ENCODE measurements at regions not wholly inside any gene's neighbourhood (a gene's known extent, or its start where the extent isn't known, plus 50 kb on each side); places are given as distances from the start of the nearest gene placed in this dataset.
A peak's percentile ranks its signal among the peaks of the same experiment; 100 is the strongest.

GRCh38 chr6:163806755-163807499 is 392.4 kb downstream of the QKI start:
- CTCF ChIA-PET = no interaction called here
- Histone ChIP-seq H3K27me3 (ENCODE audit: control insufficient read depth, insufficient read depth, low read length) (no peaks in the 10 kb centered on the region), H3K27ac (ENCODE audit: insufficient read depth, low read length) (no peak overlapping the region), H3K4me2 (ENCODE audit: low read depth, low read length) (no peak overlapping the region), H4K5ac (ENCODE audit: low read depth, low read length) (no peak overlapping the region), H3K4me3 (ENCODE audit: insufficient read depth, low read depth, low read length) (no peak overlapping the region), H4K8ac (ENCODE audit: low read depth in 2 of 2, low read length in 2 of 2) (no peak overlapping the region), H2AK5ac (ENCODE audit: low read depth, low read length) (no peak overlapping the region), H3K79me1 (ENCODE audit: low read depth in 1 of 2, low read length in 2 of 2) (no peaks in the 10 kb centered on the region), H4K91ac (ENCODE audit: insufficient read depth, low read depth, low read length) (no peak overlapping the region), H3K9ac (ENCODE audit: low read depth, low read length) (no peak overlapping the region), H3K18ac (ENCODE audit: low read depth, low read length) (no peak overlapping the region), H2BK15ac (ENCODE audit: low read depth, low read length) (no peak overlapping the region), H3K56ac (ENCODE audit: extremely low read depth, insufficient read depth, low read length) (no peak overlapping the region), H3K9me3 (ENCODE audit: control insufficient read depth, insufficient read depth, low read length) (no peaks in the 10 kb centered on the region), H2AFZ (replicated peaks; ENCODE audit: low read length, poor library complexity) (peak overlapping the region; percentile 35), H2BK5ac (ENCODE audit: low read depth, low read length, poor library complexity, severe bottlenecking) (no peak overlapping the region), H3K4me1 (ENCODE audit: control insufficient read depth, insufficient read depth, low read length) (no peaks in the 10 kb centered on the region), H2AK9ac (replicated peaks; ENCODE audit: low read depth, low read length, poor library complexity) (no peak overlapping the region), H3K4ac (ENCODE audit: low read depth, low read length) (no peak overlapping the region), H3K14ac (replicated peaks; ENCODE audit: low read depth, low read length) (no peak overlapping the region), H2BK20ac (ENCODE audit: low read depth, low read length) (no peak overlapping the region), H3K36me3 (ENCODE audit: control insufficient read depth, insufficient read depth, low read length) (no peaks in the 10 kb centered on the region), H2BK120ac (ENCODE audit: low read depth, low read length) (no peak overlapping the region), H3K9me1 (ENCODE audit: insufficient read depth, low read length) (no peaks in the 10 kb centered on the region), H3K23ac (ENCODE audit: low read depth, low read length) (no peak overlapping the region), H4K20me1 (ENCODE audit: insufficient read depth, low read length) (no peaks in the 10 kb centered on the region)
- dilution Hi-C loops (cut with HindIII; ENCODE audit: low sequenced_read_pairs, unreplicated experiment) (no loop called here), in situ Hi-C loops (cut with MboI; ENCODE audit: low sequenced_read_pairs) (no loop called here), intact Hi-C loops (cut with micrococcal nuclease) (no loop called here)
- POLR2A ChIA-PET (ENCODE audit: unreplicated experiment) = no interaction called here
- 84% methylated on average over 5 of the region's 13 CpGs; no CpG with 5 or more reads in 1 of the 2 experiments for WGBS, 2 experiments (ENCODE audit: extremely low coverage in 2 of 2, insufficient read length in 1 of 2)
- DNase-seq (peak; percentile 25), ATAC-seq (ENCODE audit: low read depth) (no peak)
- BruUV-seq (replicated peaks) = no TSS peak
- TF ChIP-seq MAFK (IDR thresholded peaks at IDR 0.05; ENCODE audit: low read depth, low read length) (no peak), RCOR1 (IDR thresholded peaks at IDR 0.05; ENCODE audit: insufficient replicate concordance, low read length) (no peak), CEBPB (IDR thresholded peaks at IDR 0.05; ENCODE audit: low read depth, low read length) (no peak), ELK1 (IDR thresholded peaks at IDR 0.05; ENCODE audit: borderline replicate concordance, low read depth, low read length) (no peak), RFX5 (IDR thresholded peaks at IDR 0.05; ENCODE audit: low read depth, low read length) (no peak), CHD1 (IDR thresholded peaks at IDR 0.05; ENCODE audit: low read depth, low read length) (no peak), SMC3 (IDR thresholded peaks at IDR 0.05; ENCODE audit: low read depth, low read length) (no peak), BHLHE40 (IDR thresholded peaks at IDR 0.05; ENCODE audit: low read depth, low read length) (no peak), CTCF (conservative IDR thresholded peaks at IDR 0.05; ENCODE audit: low read depth, low read length) (no peak), RAD21 (IDR thresholded peaks at IDR 0.05; ENCODE audit: low read length) (no peak), FOS (IDR thresholded peaks at IDR 0.05; ENCODE audit: low read depth, low read length) (no peak), POLR2A (IDR thresholded peaks at IDR 0.05; ENCODE audit: low read depth, low read length) (no peak), MXI1 (IDR thresholded peaks at IDR 0.05; ENCODE audit: borderline replicate concordance, low read depth, low read length) (no peak)

All from IMR-90 (cell line).